Caco-2 (cell line): ENCODE measurements at regions not wholly inside any gene's neighbourhood (a gene's known extent, or its start where the extent isn't known, plus 50 kb on each side); places are given as distances from the start of the nearest gene placed in this dataset.
"Not testable (repeated sequence)": the region's sequence is repeated elsewhere in the genome, so short reads cannot be mapped to it uniquely, and the experiment has no call there.

Source experiments
- BruUV-seq: library from RNA; stranded (reverse); fragments of 400-500 nt; replicated peaks from 2 replicates; lab custom pipeline; 2021; lab: Mats Ljungman, UMichigan
- CTCF ChIA-PET: fragments of 300-600 bp; sonication (Branson Sonifier 250); formaldehyde crosslinking; loops from one replicate; lab custom pipeline; 2022; ENCODE audit warnings: antibody characterized with exemption; lab: Charles Lee
- POLR2A ChIA-PET: fragments of 300-600 bp; sonication (Branson Sonifier 250); formaldehyde crosslinking; loops from one replicate; lab custom pipeline; 2022; ENCODE audit warnings: antibody characterized with exemption; lab: Charles Lee
- DNase-seq, 2 experiments: peaks; one replicate each; pipeline versions ENCODE4 v3.0.0 to v3.0.0-alpha.2; 2020 to 2022
- H3K27me3 ChIP-seq: replicated peaks from 2 replicates; pipeline ENCODE4 v1.6.0; 2011; ENCODE audit warnings: low read length; ENCODE audit not compliant: control insufficient read depth, insufficient read depth
- H3K36me3 ChIP-seq: 2 replicates; pipeline ENCODE4 v1.5.1; 2011; ENCODE audit warnings: low read length; ENCODE audit not compliant: control insufficient read depth, insufficient read depth
- H3K4me1 ChIP-seq: fragments of 250-450 bp; sonication (Bioruptor Pico); 2 replicates; pipeline ENCODE4 v1.5.1; 2020; ENCODE audit warnings: mild to moderate bottlenecking
- H3K4me3 ChIP-seq: 2 replicates; pipeline ENCODE4 v1.5.1; 2011; ENCODE audit warnings: low read depth, mild to moderate bottlenecking, control low read depth, low read length
- H3K9me3 ChIP-seq: fragments of 250-450 bp; sonication (Bioruptor Pico); 2 replicates; pipeline ENCODE4 v1.5.1; 2020; ENCODE audit warnings: mild to moderate bottlenecking, moderate library complexity
- H3K27ac Mint-ChIP-seq: one replicate; pipeline ENCODE4 v1.8.0; 2022; ENCODE audit warnings: mixed read lengths; ENCODE audit not compliant: unreplicated experiment
- H3K27me3 Mint-ChIP-seq: one replicate; pipeline ENCODE4 v1.8.0; 2022; ENCODE audit warnings: mixed read lengths; ENCODE audit not compliant: insufficient read depth, unreplicated experiment
- H3K36me3 Mint-ChIP-seq: one replicate; pipeline ENCODE4 v1.8.0; 2022; ENCODE audit warnings: mild to moderate bottlenecking, mixed read lengths; ENCODE audit not compliant: insufficient read depth, unreplicated experiment
- H3K4me1 Mint-ChIP-seq: one replicate; pipeline ENCODE4 v1.8.0; 2022; ENCODE audit warnings: low read depth, mixed read lengths; ENCODE audit not compliant: unreplicated experiment
- H3K4me3 Mint-ChIP-seq: one replicate; pipeline ENCODE4 v1.8.0; 2022; ENCODE audit warnings: mild to moderate bottlenecking, moderate library complexity, mixed read lengths; ENCODE audit not compliant: unreplicated experiment
- H3K9me3 Mint-ChIP-seq: one replicate; pipeline ENCODE4 v1.8.0; 2022; ENCODE audit warnings: mixed read lengths; ENCODE audit not compliant: unreplicated experiment
- CTCF ChIP-seq, 2 experiments: fragments of 200-600 bp in 1 of 2; IDR thresholded peaks; 1 replicate in 1 of 2; 2 replicates in 1 of 2; pipeline versions ENCODE4 v1.5.1 to v1.8.0; 2011 to 2022; ENCODE audit warnings: antibody characterized with exemption in 1 of 2, control low read depth in 1 of 2, inconsistent platforms in 1 of 2, low read depth in 1 of 2, low read length in 1 of 2, mild to moderate bottlenecking in 1 of 2, moderate library complexity in 1 of 2; ENCODE audit not compliant: insufficient read depth in 1 of 2, severe bottlenecking in 1 of 2, unreplicated experiment in 1 of 2
- intact Hi-C: fragments of 100-400 bp; cut with micrococcal nuclease; formaldehyde crosslinking; loops from one replicate; pipeline ENCODE4 v1.10.0; 2022; ENCODE audit not compliant: unreplicated experiment

DNA sequence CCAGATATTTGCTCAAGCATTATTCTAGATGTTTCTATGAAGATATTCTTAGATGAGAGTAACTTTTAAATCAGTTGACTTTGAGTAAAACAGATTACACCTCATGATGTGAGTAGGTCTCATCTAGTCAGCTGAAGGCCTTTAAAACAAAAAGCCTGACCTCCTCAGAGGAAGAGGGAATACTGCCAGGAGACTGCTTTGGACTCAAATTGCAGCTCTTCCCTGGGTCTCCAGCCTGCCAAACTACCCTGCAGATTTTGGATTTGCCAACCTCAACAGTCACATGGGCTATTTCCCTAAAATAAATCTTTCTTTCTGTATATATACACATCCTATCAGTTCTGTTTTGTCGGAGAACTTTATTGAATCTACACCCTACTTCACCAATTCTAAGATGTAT lies 182.5 kb upstream of the TENT5A start:
- intact Hi-C loops, result no loop called here
- ChIA-PET POLR2A (no interaction called here), CTCF (no interaction called here)
- Mint-ChIP-seq H3K27me3 (no peaks in the 10 kb centered on the region), H3K9me3 (peaks cover 15% of the 10 kb centered on the region), H3K36me3 (peaks cover 11% of the 10 kb centered on the region), H3K4me1 (peaks cover 26% of the 10 kb centered on the region), H3K27ac (no peak overlapping the region), H3K4me3 (no peak overlapping the region)
- TF ChIP-seq CTCF (IDR thresholded peaks at IDR 0.05; ENCODE audit: insufficient read depth in 1 of 2, low read depth in 1 of 2, low read length in 1 of 2, severe bottlenecking in 1 of 2, unreplicated experiment in 1 of 2), result no peak
- no peak for DNase-seq
- no peaks in the 10 kb centered on the region; the same call in 1 of the 2 replicates for H3K9me3 ChIP-seq
- H3K36me3 ChIP-seq, result no peaks in the 10 kb centered on the region
- no peak overlapping the region for H3K4me3 ChIP-seq
- no TSS peak for BruUV-seq
- H3K4me1 ChIP-seq, result peaks cover 45% of the 10 kb centered on the region
- no peaks in the 10 kb centered on the region for H3K27me3 ChIP-seq

GRCh38 chr6:81933608-81934051 lies 181.1 kb upstream of the TENT5A start:
- Mint-ChIP-seq H3K4me1 (peaks cover 26% of the 10 kb centered on the region), H3K36me3 (peaks cover 11% of the 10 kb centered on the region), H3K27me3 (no peaks in the 10 kb centered on the region), H3K4me3 (no peak overlapping the region), H3K27ac (no peak overlapping the region), H3K9me3 (peaks cover 15% of the 10 kb centered on the region)
- no peaks in the 10 kb centered on the region for H3K27me3 ChIP-seq
- CTCF ChIA-PET, result no interaction called here
- POLR2A ChIA-PET, result interaction anchor here (0.5 kb wide), 1 partner anchor 180 kb away, joined by 3 read pairs; no protein-coding TSS in a partner anchor
- DNase-seq, result no peak
- BruUV-seq, result no TSS peak
- H3K4me3 ChIP-seq, result no peak overlapping the region
- intact Hi-C loops, result no loop called here
- no peaks in the 10 kb centered on the region for H3K36me3 ChIP-seq
- H3K4me1 ChIP-seq, result peaks cover 31% of the 10 kb centered on the region
- TF ChIP-seq CTCF (IDR thresholded peaks at IDR 0.05; ENCODE audit: insufficient read depth in 1 of 2, low read depth in 1 of 2, low read length in 1 of 2, severe bottlenecking in 1 of 2, unreplicated experiment in 1 of 2), result no peak
- no peaks in the 10 kb centered on the region; the same call in 1 of the 2 replicates for H3K9me3 ChIP-seq

GRCh38 chr6:81933089-81933488 lies 180.6 kb upstream of the TENT5A start:
- Mint-ChIP-seq H3K9me3 (peaks cover 15% of the 10 kb centered on the region), H3K27me3 (no peaks in the 10 kb centered on the region), H3K4me1 (peaks cover 20% of the 10 kb centered on the region), H3K36me3 (peaks cover 6% of the 10 kb centered on the region), H3K27ac (no peak overlapping the region), H3K4me3 (no peak overlapping the region)
- BruUV-seq, result no TSS peak
- H3K36me3 ChIP-seq, result no peaks in the 10 kb centered on the region
- intact Hi-C loops, result no loop called here
- H3K4me3 ChIP-seq, result no peak overlapping the region
- DNase-seq, result no peak
- no peak for TF ChIP-seq CTCF (IDR thresholded peaks at IDR 0.05; ENCODE audit: insufficient read depth in 1 of 2, low read depth in 1 of 2, low read length in 1 of 2, severe bottlenecking in 1 of 2, unreplicated experiment in 1 of 2)
- ChIA-PET CTCF (no interaction called here), POLR2A (no interaction called here)
- no peaks in the 10 kb centered on the region for H3K27me3 ChIP-seq
- peaks cover 28% of the 10 kb centered on the region for H3K4me1 ChIP-seq
- no peaks in the 10 kb centered on the region; the same call in 1 of the 2 replicates for H3K9me3 ChIP-seq

DNA sequence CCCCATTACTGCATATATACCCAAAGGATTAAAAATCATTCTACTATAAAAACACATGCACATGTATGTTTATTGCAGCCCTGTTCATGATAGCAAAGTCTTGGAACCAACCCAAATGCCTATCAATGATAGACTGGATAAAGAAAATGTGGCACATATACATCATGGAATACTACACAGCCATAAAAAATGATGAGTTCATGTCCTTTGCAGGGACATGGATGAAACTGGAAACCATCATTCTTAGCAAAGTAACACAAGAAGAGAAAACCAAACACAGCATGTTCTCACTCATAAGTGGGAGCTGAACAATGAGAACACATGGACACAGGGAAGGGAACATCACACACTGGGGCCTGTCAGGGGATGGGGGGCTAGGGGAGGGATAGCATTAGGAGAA lies 180.0 kb upstream of the TENT5A start:
- H3K36me3 Mint-ChIP-seq, H3K27me3 ChIP-seq, H3K9me3 ChIP-seq, DNase-seq, H3K4me3 Mint-ChIP-seq, H3K4me3 ChIP-seq, intact Hi-C loops, H3K27me3 Mint-ChIP-seq, H3K27ac Mint-ChIP-seq, CTCF ChIA-PET, H3K36me3 ChIP-seq, BruUV-seq, POLR2A ChIA-PET: not testable (repeated sequence)
- peaks cover 15% of the 10 kb centered on the region for H3K9me3 Mint-ChIP-seq
- peaks cover 14% of the 10 kb centered on the region for H3K4me1 Mint-ChIP-seq
- H3K4me1 ChIP-seq, result peaks cover 21% of the 10 kb centered on the region
